Activated gamma-delta T cell (primary cell): ENCODE measurements at regions not wholly inside any gene's neighbourhood (a gene's known extent, or its start where the extent isn't known, plus 50 kb on each side); places are given as distances from the start of the nearest gene placed in this dataset.
"Not testable (repeated sequence)": the region's sequence is repeated elsewhere in the genome, so short reads cannot be mapped to it uniquely, and the experiment has no call there.

Source experiments
- DNase-seq: peaks from one replicate; lab custom pipeline; 2025; lab: John Stamatoyannopoulos, UW

DNA sequence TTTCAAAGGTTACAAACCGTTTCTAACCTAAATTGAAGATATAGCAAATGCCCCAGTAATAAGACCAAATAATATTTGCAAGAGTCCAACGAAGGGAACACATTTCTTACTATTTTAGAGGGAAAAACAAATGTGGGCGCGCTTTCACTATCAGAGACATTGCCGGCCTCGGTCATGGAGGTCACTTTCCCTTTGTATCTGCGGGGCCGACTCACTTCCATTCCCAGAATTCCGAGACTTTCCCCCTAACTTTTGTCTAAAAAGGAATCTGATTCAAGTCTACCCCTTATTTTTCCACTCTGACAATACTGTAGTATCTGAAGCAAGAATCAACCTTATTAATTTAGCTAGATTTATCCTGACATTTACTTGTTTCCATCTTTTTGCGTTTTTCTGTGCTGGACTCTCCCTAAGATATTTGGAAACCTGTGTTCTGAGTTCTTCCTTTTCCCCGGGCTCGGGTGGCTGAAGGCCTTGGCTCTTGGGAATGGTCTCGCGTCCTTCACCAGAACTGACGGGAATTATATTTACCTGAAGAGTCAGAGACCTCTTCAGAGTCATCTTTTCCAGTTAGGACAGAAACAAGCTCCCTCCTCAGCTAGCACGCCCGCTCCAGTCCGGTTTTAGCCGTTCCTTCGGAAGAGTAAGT is 71.8 kb upstream of the ZNF184 start:
- DNase-seq = no peak

DNA sequence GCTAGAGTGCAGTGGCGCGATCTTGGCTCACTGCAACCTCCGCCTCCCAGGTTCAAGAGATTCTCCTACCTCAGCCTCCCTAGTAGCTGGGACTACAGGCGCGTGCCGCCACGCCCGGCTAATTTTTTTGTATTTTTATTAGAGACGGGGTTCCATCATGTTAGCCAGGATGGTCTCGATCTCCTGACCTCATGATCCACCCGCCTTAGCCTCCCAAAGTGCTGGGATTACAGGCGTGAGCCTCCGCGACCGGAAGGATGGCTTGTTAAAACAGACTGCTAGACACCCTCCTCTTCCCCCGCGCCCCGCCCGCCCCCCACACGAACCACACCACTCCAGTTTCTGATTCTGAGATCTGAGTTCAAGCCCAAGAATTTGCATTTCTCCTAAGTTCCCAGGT is 71.2 kb upstream of the ZNF184 start:
- DNase-seq = not testable (repeated sequence)

DNA sequence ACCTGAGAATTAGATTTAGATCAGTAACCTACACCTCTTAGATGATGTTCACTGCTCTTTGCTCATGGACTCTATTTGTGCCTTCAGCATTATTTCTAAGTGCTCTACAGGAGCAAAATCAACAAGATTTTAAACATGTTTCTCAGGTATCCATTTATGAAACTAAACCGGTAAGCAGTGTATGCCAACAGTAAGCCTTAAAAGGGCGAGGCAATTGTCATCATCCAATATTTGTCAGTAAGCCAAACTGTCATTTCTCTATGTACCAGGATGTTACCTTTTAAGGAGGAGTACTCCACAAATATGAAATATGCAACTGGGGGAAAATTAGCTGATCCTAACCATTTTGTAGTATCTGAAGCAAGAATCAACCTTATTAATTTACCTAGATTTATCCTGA is 69.6 kb upstream of the ZNF184 start:
- no peak for DNase-seq

DNA sequence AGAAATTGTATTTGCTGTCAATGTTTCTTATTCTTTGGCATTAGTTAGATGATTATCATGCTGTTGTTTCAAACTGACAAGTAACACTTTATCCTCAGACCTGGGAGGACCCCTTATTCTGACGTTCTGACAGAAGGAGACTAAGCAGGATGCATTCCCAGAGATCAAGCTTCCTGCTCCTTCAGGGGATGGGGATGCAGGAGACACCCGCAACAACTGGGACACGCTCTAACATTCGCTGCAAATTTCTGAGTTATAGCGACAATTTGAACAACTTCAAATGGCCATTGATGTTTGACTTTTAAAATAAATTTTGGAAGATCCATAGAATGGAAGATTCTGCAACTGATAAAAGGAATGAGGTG is 69.0 kb upstream of the ZNF184 start:
- DNase-seq = no peak

DNA sequence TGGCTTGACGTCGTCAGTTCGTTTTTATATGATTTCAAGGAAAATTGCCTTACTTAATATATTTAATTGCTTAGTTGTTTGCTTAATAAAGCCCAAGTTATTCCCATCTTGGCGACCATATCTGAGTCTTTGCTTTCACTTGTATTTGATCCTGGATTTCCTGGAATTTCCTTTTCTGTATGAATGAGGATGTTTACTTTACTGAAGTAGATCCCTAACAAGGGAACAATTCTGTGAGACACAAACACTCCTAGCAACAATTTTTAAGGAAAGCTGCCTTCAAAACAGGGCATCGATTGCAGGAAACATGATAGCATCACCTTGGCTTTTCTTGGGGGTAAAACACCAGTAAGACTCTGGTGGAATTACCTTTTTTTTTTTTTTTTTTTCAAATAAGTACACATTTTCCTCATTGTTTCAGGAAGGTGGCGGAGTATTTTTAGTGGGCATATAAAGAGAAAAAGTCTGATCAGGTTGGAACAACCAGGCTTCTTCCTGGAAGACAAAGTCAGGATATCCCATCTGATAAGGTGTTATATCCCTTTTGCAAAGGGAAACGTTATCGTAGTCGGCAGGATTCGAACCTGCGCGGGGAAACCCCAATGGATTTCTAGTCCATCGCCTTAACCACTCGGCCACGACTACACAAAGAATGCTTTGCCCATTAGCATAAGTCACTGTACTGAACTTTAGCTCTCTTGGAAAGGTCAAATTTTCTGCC is 68.5 kb upstream of the ZNF184 start:
- DNase-seq = no peak

DNA sequence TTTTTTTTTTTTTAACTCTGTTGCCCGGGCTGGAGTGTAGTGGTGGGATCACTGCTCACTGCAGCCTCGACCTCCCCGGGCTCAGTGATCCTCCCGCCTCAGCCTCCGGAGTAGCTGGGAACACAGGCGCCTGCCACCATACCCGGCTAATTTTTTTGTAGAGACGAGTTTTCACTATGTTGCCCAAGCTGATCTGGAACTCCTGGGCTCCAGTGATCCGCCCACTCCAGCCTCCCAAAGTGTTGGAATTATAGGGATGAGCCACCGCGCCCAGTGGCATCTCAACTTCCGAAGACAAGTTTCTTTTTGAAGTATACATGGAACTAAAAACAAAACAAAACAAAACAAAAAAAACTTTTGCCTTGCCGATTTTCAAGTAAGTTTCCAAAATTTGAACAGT is 66.6 kb upstream of the ZNF184 start:
- no peak for DNase-seq

DNA sequence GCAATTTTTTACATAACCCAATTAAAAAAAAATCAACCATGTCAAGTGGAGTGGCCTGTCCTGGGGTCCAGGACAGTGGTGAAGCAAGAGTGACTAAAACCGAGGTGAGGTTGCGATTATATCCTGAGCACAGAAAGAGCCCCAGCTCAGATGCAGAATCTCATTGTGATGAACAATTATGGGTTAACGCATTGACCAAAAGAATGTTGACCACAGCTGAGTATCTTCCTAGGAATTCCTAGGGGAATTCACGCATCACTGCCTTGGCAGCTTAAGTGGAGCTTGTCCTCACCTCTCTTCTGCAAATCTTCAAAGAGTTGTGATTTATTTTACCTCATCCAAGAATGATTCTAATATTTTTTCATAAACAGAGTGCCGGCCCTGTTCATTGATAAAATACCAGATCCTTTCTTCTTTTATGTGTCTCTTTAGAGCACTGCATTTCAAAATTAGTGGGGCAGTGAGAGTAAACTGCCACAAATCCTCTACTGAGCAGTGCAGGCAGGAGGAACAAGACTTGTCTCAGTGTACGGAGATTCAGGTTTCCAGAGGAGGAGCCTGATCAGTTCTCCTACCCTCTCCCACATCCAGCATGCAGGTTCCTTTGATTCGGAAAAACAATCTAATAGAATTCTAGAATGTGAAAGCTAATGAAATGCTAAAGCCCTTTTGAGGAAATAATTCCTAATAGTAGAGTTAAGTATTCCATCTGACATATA is 60.1 kb upstream of the ZNF184 start:
- no peak for DNase-seq

DNA sequence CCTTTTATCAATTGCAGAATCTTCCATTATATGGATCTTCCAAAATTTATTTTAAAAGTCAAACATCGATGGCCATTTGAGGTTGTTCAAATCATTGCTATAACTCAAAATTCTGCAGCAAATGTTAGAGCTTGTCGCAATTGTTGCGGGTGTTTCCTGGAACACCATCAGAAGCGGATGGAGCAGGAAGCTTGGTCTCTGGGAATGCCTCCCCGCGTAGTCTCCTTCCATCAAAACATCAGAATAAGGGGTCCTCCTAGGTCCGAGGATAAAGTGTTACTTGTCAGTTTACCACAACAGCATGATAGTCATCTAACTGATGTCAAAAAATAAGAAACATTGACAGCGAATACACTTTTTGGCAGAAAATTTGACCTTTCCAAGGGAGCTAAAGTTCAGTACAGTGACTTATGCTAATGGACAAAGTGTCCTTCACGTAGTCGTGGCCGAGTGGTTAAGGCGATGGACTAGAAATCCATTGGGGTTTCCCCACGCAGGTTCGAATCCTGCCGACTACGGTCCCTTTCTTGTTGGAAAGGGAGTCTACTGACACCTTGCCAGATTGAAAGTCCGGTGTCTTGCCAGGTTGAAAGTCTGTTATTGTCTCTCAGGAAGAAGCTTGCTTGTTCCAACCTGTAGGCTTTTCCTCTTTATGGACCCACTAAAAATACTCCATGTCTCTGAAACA is 59.0 kb upstream of the ZNF184 start:
- DNase-seq = no peak

DNA sequence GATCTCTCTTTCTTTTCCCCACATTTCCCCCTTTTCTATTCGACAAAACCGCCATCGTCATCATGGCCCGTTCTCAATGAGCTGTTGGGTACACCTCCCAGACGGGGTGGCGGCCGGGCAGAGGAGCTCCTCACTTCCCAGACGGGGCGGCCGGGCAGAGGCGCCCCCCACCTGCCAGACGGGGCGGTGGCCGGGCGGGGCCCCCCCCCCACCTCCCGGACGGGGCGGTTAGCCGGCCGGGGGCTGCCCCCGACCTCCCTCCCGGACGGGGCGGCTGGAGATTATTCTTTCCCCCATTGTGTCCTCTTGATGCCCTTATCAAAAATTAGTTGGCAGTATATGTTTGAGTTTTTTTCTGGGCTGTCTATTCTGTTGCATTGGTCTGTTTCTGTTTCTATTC is 56.9 kb upstream of the ZNF184 start:
- not testable (repeated sequence) for DNase-seq

DNA sequence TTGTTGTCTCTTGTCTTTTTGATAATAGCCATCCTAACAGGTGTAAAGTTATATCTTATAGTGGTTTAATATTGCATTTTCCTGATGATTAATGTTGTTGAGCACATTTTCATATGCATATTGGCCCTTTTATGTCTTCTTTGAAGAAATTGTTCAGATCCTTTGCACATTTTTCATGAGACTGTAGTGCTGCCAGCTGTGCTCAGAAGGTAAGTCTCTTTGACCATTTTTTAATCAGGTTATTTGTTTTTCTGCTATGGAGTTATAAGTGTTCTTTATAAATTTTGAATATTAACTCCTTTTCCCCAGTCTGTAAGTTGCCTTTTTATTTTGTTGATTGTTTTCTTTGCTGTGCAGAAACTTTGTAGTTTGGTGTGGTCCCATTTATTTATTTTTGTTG is 55.8 kb upstream of the ZNF184 start:
- DNase-seq = no peak
